Activated T-cell treated with anti-CD3 and anti-CD28 coated beads, Interleukin-2, amount 50 U/mL, for 24 hours (primary cell): ENCODE measurements at regions not wholly inside any gene's neighbourhood (a gene's known extent, or its start where the extent isn't known, plus 50 kb on each side); places are given as distances from the start of the nearest gene placed in this dataset.

Experiments used
- DNase-seq: peaks from one replicate; pipeline ENCODE4 v3.0.0-alpha.2; 2020
- H3K27ac Mint-ChIP-seq: 2 replicates; pipeline ENCODE4 v1.8.0; 2020; ENCODE audit warnings: mild to moderate bottlenecking, mixed read lengths
- H3K27me3 Mint-ChIP-seq: 2 replicates; pipeline ENCODE4 v1.8.0; 2020; ENCODE audit warnings: mixed read lengths
- H3K36me3 Mint-ChIP-seq: 2 replicates; pipeline ENCODE4 v1.8.0; 2020; ENCODE audit warnings: low read depth, mixed read lengths
- H3K4me1 Mint-ChIP-seq: 2 replicates; pipeline ENCODE4 v1.8.0; 2020; ENCODE audit warnings: low read depth, mixed read lengths
- H3K4me3 Mint-ChIP-seq: 2 replicates; pipeline ENCODE4 v1.8.0; 2020; ENCODE audit warnings: mild to moderate bottlenecking, moderate library complexity, mixed read lengths
- H3K9me3 Mint-ChIP-seq: 2 replicates; pipeline ENCODE4 v1.8.0; 2020; ENCODE audit warnings: mixed read lengths

DNA sequence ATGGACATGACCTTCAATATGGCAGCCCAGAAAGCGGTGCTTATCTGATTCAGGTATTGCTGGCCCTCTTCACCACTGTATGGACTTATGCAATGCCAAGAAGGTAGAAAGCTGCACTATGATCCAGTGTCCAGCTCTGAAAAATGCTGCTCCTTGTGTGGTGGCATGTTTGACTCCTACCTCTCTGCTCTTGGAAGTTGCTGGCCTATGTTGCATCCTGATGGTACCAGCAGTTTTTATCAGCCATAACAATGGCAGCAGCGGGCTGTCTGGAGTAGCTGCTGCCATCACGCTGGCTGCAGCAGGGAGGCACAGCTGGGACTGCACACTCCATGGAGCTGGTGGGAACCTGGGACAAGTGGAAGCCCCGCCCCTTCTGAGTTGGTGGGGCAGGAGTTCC lies 53.1 kb upstream of the MED9 start:
- Mint-ChIP-seq H3K4me3 (no peak overlapping the region), H3K4me1 (peaks cover 2% of the 10 kb centered on the region), H3K36me3 (no peaks in the 10 kb centered on the region), H3K9me3 (no peaks in the 10 kb centered on the region), H3K27me3 (no peaks in the 10 kb centered on the region), H3K27ac (no peak overlapping the region)
- no peak for DNase-seq

DNA sequence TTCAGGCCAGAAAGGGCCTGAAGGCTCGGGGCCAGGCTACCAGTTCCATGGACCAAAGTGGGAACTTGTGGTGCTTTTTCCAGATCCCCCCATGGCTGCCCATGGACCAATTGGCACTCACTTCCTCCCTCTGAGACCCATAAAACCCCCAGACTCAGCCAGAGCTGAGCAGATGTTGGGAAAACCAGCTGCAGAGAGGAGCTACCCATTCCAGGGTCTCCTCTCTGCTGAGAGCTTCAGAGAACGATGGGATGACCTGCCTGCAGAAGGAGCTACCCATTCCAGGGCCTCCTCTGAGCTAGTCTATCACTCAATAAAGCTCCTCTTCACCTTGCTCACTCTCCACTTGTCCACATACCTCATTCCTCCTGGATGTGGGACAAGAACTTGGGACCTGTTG lies 52.2 kb upstream of the MED9 start:
- Mint-ChIP-seq H3K9me3 (no peaks in the 10 kb centered on the region), H3K4me3 (no peak overlapping the region), H3K27me3 (no peaks in the 10 kb centered on the region), H3K36me3 (no peaks in the 10 kb centered on the region), H3K4me1 (peaks cover 2% of the 10 kb centered on the region), H3K27ac (no peak overlapping the region)
- no peak for DNase-seq

DNA sequence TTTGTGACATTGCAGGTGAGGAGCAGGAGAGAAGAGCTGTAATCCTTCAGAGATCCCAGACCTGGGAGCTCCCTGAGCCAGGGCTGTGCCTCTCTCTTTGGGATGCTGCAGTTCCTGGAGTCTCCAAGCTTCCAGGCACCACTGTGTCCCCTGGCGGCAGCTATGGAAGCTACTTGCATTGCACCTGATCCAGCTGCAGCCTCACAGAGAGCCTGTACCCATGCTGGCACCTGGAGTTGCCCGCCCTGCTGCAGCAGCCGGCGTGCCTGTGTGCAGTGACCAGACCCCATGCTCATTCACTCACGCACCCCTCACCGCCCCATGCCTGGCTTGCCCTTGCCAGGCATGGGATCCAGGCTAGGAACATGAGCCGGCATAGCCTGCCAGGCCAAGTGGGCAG lies 51.8 kb upstream of the MED9 start:
- Mint-ChIP-seq H3K36me3 (no peaks in the 10 kb centered on the region), H3K4me1 (peaks cover 2% of the 10 kb centered on the region), H3K4me3 (no peak overlapping the region), H3K27ac (no peak overlapping the region), H3K27me3 (no peaks in the 10 kb centered on the region), H3K9me3 (no peaks in the 10 kb centered on the region)
- no peak for DNase-seq

DNA sequence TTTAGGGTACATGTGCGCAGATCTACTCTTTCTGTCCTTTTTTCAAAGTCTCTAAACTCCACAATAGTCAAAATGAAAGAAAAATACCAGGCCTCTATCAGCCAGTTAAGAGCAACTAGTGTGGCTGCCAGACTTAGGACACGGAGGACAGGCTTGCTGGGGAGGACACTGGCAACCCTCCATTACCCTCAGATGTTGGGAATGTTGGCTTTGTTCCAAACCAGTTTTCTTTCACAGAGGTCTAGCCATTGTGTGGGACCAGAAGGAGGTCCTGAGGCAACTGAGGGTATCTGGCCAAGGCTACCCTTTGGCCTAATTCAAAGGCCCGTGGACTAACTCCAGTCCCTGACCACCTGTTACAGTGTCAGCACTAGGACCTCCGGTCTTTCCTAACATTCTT lies 51.2 kb upstream of the MED9 start:
- Mint-ChIP-seq H3K36me3 (no peaks in the 10 kb centered on the region), H3K9me3 (no peaks in the 10 kb centered on the region), H3K27ac (no peak overlapping the region), H3K4me1 (peaks cover 2% of the 10 kb centered on the region), H3K27me3 (no peaks in the 10 kb centered on the region), H3K4me3 (no peak overlapping the region)
- no peak for DNase-seq

DNA sequence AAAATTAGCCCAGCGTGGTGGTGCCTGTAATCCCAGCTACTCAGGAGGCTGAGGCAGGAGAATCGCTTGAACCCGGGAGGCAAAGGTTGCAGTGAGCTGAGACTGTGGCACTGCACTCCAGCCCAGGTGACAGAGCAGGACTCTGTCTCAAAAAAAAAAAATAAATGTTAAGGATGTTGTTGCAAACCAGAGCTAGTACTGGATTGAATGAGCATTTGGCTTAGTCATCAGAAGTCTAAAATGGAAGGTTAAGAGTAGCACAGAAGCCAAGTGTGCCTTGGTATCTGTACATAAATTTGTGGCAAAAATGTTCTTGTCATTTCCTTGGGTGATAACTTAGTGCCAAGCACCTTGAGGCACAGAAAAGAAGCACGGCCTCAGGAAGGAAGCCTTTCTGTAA lies 50.6 kb upstream of the MED9 start:
- Mint-ChIP-seq H3K9me3 (no peaks in the 10 kb centered on the region), H3K27me3 (no peaks in the 10 kb centered on the region), H3K4me1 (peaks cover 2% of the 10 kb centered on the region), H3K4me3 (no peak overlapping the region), H3K36me3 (no peaks in the 10 kb centered on the region), H3K27ac (no peak overlapping the region)
- no peak for DNase-seq
